SK-N-SH treated with all-trans-retinoic acid at 6 μM for 48 hours (cell line): ENCODE measurements at regions not wholly inside any gene's neighbourhood (a gene's known extent, or its start where the extent isn't known, plus 50 kb on each side); places are given as distances from the start of the nearest gene placed in this dataset.

Source experiments
- ATAC-seq: fragments of 200-7000 bp; cut with Tn5 transposase; 3 replicates; pipeline ENCODE4 v1.9.1; 2020; ENCODE audit warnings: mild to moderate bottlenecking, moderate library complexity
- ARNTL ChIP-seq: fragments of 450-650 bp; formaldehyde crosslinking; IDR thresholded peaks from 2 replicates; pipeline ENCODE4 v1.5.0; 2020; ENCODE audit warnings: low read depth, mild to moderate bottlenecking, moderate library complexity, borderline replicate concordance
- BACH2 ChIP-seq: fragments of 250-450 bp; sonication (Bioruptor Pico); IDR thresholded peaks from 2 replicates; pipeline ENCODE4 v1.9.0; 2021; ENCODE audit warnings: mild to moderate bottlenecking, borderline replicate concordance
- CSDC2 ChIP-seq: fragments of 250-450 bp; sonication (Bioruptor Pico); IDR thresholded peaks from 2 replicates; pipeline ENCODE4 v1.5.0; 2020; ENCODE audit warnings: mild to moderate bottlenecking, moderate library complexity
- ESRRG ChIP-seq: fragments of 250-450 bp; sonication (Bioruptor Pico); IDR thresholded peaks from 2 replicates; pipeline ENCODE4 v1.6.1; 2021; ENCODE audit warnings: mild to moderate bottlenecking
- GLIS3 ChIP-seq: fragments of 250-450 bp; sonication (Bioruptor Pico); IDR thresholded peaks from 2 replicates; pipeline ENCODE4 v1.5.0; 2020; ENCODE audit warnings: mild to moderate bottlenecking, moderate library complexity
- ISL1 ChIP-seq: fragments of 250-450 bp; sonication (Bioruptor Pico); IDR thresholded peaks from 2 replicates; pipeline ENCODE4 v2.1.2; 2022; ENCODE audit warnings: mild to moderate bottlenecking, moderate library complexity
- OSR1 ChIP-seq: fragments of 250-450 bp; sonication (Bioruptor Pico); IDR thresholded peaks from 2 replicates; pipeline ENCODE4 v1.8.0; 2022; ENCODE audit warnings: moderate library complexity, mild to moderate bottlenecking, inconsistent platforms
- PATZ1 ChIP-seq: fragments of 250-450 bp; sonication (Bioruptor Pico); IDR thresholded peaks from 2 replicates; pipeline ENCODE4 v1.8.0; 2020; ENCODE audit warnings: mild to moderate bottlenecking, moderate library complexity, borderline replicate concordance
- POU6F1 ChIP-seq: fragments of 250-450 bp; sonication (Bioruptor Pico); IDR thresholded peaks from 2 replicates; pipeline ENCODE4 v1.8.0; 2021; ENCODE audit warnings: low read depth, mild to moderate bottlenecking, moderate library complexity, borderline replicate concordance
- PPARA ChIP-seq: fragments of 250-450 bp; sonication (Bioruptor Pico); IDR thresholded peaks from 2 replicates; pipeline ENCODE4 v1.5.0; 2020; ENCODE audit warnings: mild to moderate bottlenecking, borderline replicate concordance
- RARB ChIP-seq: fragments of 250-450 bp; sonication (Bioruptor Pico); IDR thresholded peaks from 2 replicates; pipeline ENCODE4 v1.8.0; 2021; ENCODE audit warnings: mild to moderate bottlenecking, moderate library complexity
- SNAI2 ChIP-seq: fragments of 250-450 bp; sonication (Bioruptor Pico); IDR thresholded peaks from 2 replicates; pipeline ENCODE4 v1.5.0; 2020; ENCODE audit warnings: mild to moderate bottlenecking, moderate library complexity
- TCF4 ChIP-seq: fragments of 250-450 bp; sonication (Bioruptor Pico); IDR thresholded peaks from 2 replicates; pipeline ENCODE4 v1.8.0; 2021; ENCODE audit warnings: mild to moderate bottlenecking, moderate library complexity, borderline replicate concordance
- TOX ChIP-seq: fragments of 250-450 bp; sonication (Bioruptor Pico); IDR thresholded peaks from 2 replicates; pipeline ENCODE4 v1.8.0; 2021; ENCODE audit warnings: mild to moderate bottlenecking, moderate library complexity, borderline replicate concordance
- TSHZ2 ChIP-seq: fragments of 250-450 bp; sonication (Bioruptor Pico); IDR thresholded peaks from 2 replicates; pipeline ENCODE4 v1.5.0; 2020; ENCODE audit warnings: mild to moderate bottlenecking, moderate library complexity
- ZC3H10 ChIP-seq: fragments of 250-450 bp; sonication (Bioruptor Pico); IDR thresholded peaks from 2 replicates; pipeline ENCODE4 v1.5.1; 2021; ENCODE audit warnings: mild to moderate bottlenecking, moderate library complexity
- ZFP3 ChIP-seq: fragments of 250-450 bp; sonication (Bioruptor Pico); IDR thresholded peaks from 2 replicates; pipeline ENCODE4 v1.5.0; 2020; ENCODE audit warnings: mild to moderate bottlenecking, moderate library complexity
- ZFP30 ChIP-seq: fragments of 450-650 bp; formaldehyde crosslinking; IDR thresholded peaks from 2 replicates; pipeline ENCODE4 v1.5.0; 2022; ENCODE audit warnings: mild to moderate bottlenecking, moderate library complexity
- ZNF565 ChIP-seq: fragments of 450-650 bp; formaldehyde crosslinking; conservative IDR thresholded peaks from 2 replicates; pipeline ENCODE4 v1.5.0; 2020; ENCODE audit warnings: low read depth, mild to moderate bottlenecking, moderate library complexity
- ZNF8 ChIP-seq: fragments of 450-650 bp; formaldehyde crosslinking; IDR thresholded peaks from 2 replicates; pipeline ENCODE4 v1.5.0; 2020; ENCODE audit warnings: mild to moderate bottlenecking, moderate library complexity
- TF ChIP-seq, protein P1 (sequence below): fragments of 250-450 bp; sonication (Bioruptor Pico); IDR thresholded peaks from 2 replicates; pipeline ENCODE4 v1.5.1; 2020; ENCODE audit warnings: low read depth, mild to moderate bottlenecking, moderate library complexity

DNA sequence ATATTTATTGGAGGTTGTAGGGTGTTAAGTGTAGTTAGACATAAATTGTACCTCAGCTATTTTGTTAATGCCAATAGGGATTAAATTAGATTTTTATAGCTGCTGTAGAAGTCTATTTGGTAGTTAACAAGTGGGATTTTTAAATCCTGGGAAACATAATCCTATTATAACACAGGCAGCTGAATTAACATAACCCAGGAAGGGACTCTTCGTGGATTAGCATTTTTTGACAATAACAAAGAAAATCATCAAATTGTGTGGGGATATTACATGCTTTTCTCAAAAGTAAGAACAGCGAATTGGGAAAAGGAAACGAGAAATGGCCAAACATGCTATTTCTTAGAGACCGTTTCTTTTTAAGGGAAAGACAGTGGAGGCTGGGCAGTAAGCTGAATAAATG is 172.8 kb downstream of the ZIC5 start:
- TF ChIP-seq PPARA (CRISPR knock-in tag): no peak
- TF ChIP-seq ARNTL (CRISPR knock-in tag): no peak
- TF ChIP-seq CSDC2 (CRISPR knock-in tag): no peak
- TF ChIP-seq POU6F1: no peak
- TF ChIP-seq ZNF8: no peak
- TF ChIP-seq TCF4: no peak
- no peak for TF ChIP-seq ISL1 (CRISPR knock-in tag)
- TF ChIP-seq PATZ1 (CRISPR knock-in tag): no peak
- no peak for TF ChIP-seq ESRRG (CRISPR knock-in tag)
- TF ChIP-seq RARB (CRISPR knock-in tag): no peak
- TF ChIP-seq ZC3H10 (CRISPR knock-in tag): no peak
- TF ChIP-seq ZFP30 (CRISPR knock-in tag): no peak
- no peak for TF ChIP-seq OSR1 (CRISPR knock-in tag)
- TF ChIP-seq GLIS3: no peak
- ATAC-seq: no peak

GRCh38 chr13:99797691-99798090 is 173.9 kb downstream of the ZIC5 start:
- TF ChIP-seq BACH2 (CRISPR knock-in tag) (no peak), ARNTL (CRISPR knock-in tag) (no peak), ESRRG (CRISPR knock-in tag) (no peak), TOX (CRISPR knock-in tag) (no peak), OSR1 (CRISPR knock-in tag) (no peak), POU6F1 (no peak), CSDC2 (CRISPR knock-in tag) (no peak), RARB (CRISPR knock-in tag) (no peak), ZNF565 (CRISPR knock-in tag) (no peak), ZFP3 (CRISPR knock-in tag) (no peak), PATZ1 (CRISPR knock-in tag) (no peak), TCF4 (no peak), TSHZ2 (no peak), ISL1 (CRISPR knock-in tag) (no peak), SNAI2 (CRISPR knock-in tag) (no peak), GLIS3 (no peak), ZC3H10 (CRISPR knock-in tag) (no peak)
- TF ChIP-seq, protein P1, sequence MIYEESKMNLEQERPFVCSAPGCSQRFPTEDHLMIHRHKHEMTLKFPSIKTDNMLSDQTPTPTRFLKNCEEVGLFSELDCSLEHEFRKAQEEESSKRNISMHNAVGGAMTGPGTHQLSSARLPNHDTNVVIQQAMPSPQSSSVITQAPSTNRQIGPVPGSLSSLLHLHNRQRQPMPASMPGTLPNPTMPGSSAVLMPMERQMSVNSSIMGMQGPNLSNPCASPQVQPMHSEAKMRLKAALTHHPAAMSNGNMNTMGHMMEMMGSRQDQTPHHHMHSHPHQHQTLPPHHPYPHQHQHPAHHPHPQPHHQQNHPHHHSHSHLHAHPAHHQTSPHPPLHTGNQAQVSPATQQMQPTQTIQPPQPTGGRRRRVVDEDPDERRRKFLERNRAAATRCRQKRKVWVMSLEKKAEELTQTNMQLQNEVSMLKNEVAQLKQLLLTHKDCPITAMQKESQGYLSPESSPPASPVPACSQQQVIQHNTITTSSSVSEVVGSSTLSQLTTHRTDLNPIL (CRISPR knock-in tag): no peak
- ATAC-seq: no peak
